GM19328 (cell line): ENCODE measurements at regions not wholly inside any gene's neighbourhood (a gene's known extent, or its start where the extent isn't known, plus 50 kb on each side); places are given as distances from the start of the nearest gene placed in this dataset.
"Not testable (repeated sequence)": the region's sequence is repeated elsewhere in the genome, so short reads cannot be mapped to it uniquely, and the experiment has no call there.

Source experiments
- ATAC-seq: cut with Tn5 transposase; IDR thresholded peaks from one replicate; pipeline ENCODE4 v1.9.1; 2021; ENCODE audit warnings: mild to moderate bottlenecking, moderate library complexity; ENCODE audit not compliant: unreplicated experiment

DNA sequence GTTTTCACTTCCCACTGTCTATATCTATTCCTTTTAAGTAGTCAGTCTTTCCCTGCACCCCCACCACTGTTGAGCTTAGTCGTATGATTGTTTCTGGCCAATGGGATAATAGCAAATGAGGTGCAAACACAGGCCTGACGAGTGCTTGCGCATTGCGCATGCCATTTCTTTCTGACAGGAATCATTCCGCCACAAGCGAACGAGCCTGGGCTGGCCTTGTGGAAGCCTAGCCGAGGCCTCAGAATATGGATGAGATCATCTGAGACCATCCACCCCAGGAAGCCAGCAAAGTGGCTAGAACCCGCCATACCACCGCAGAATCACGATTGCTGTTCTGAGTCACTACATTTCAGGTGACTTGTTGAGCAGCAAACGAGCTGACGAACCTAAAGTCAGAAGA lies 52.2 kb upstream of the PRL start:
- ATAC-seq = no peak

DNA sequence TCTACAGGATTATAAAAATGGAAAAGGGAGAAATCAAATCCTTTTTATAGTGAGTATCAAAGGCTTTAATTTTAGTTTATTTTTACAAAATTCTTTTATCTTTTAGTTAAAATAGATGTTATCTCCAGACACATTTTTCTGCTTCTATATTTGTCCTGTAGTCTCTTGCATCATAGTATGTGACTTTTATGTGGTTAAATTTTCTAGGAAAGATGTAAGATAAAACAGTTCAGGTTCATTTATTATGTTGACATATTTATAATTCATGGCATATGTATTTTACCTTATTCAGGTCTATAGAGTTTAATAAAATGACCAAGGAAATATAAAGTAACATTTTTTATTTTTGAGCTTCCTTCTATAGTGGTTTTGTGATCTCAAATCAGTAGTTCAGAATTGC lies 52.7 kb upstream of the PRL start:
- ATAC-seq = no peak

DNA sequence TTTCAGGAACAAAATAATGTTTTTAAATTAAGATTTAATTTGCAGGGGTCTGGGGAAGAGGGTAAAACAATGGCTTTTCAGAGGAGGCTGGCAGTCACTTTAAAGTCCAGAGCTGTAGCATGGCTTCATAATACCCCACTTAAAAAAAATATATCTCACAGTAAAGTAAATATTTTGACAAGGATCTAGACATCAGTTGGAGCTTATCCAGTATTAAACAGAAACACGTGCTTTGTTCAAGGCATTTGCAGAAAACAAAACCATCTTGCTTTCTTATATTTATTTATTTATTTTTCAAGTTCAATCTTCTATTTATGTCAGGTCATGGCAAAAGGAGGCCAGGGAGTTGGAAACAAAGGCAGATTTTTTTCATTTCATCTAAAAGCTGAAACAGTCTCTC lies 53.3 kb upstream of the PRL start:
- ATAC-seq = no peak

DNA sequence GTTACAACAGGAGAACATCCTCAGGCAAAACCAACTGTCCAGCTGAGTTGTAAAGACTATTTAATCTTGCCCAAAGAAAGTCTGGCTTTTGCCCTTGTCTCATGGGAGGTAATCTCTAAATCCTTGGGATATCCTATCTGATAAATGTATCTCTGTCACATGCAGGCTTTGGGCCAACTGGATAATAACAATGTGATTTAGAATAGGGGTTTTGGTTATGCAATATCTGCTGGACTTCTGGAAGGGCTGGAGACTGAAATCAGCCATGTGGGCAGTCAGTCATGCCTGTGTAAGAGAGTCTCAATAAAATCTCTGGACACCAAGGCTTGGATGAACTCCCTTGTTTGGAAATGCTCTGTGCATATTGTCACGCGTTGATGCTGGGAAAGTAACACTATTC lies 56.3 kb upstream of the PRL start:
- ATAC-seq = no peak

DNA sequence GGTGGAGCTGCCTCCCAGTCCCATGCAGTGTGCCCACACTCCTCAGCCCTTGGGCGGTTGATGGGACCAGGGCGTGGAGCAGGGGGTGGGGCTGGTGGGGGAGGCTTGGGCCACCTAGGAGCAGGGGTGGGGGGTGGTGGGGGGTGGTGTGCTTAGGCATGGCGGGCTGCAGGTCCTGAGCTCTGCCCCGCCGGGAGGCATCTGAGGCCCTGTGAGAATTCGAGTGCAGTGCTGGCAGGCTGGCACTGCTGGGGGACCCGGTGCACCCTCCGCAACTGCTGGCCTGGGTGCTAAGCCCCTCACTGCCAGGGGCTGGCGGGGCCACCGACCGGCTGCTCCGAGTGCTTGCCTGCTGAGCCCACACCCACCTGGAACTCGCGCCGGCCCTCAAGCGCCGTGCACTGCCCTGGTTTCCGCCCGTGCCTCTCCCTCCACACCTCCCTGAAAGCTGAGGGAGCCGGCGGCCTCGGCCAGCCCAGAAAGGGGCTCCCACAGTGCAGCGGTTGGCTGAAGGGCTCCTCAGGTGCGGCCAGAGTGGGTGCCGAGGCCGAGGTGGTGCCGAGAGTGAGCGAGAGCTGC lies 59.6 kb upstream of the PRL start:
- no peak for ATAC-seq

DNA sequence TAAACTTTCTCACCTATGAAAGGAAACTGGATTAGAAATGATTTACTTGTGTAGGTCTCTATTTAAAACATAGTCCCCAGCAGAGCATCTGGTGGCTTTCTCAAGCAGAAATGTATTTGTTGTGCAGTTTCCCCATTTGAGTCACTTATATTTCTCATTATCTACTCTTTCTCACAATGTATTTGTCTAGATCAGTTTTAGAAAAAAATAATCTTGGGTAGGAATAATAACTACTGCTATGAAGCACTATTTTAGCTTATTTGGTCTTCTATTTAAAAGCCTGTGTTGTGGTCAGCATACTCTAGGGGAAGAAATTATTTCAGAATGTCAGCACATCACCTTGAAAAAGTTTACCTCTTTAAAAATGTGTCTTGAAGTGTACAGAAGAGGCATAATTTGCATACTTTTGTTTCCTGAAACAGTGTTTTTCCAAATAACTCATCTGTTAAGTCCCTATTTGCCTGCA lies 60.9 kb upstream of the PRL start:
- ATAC-seq = peak; percentile 64

DNA sequence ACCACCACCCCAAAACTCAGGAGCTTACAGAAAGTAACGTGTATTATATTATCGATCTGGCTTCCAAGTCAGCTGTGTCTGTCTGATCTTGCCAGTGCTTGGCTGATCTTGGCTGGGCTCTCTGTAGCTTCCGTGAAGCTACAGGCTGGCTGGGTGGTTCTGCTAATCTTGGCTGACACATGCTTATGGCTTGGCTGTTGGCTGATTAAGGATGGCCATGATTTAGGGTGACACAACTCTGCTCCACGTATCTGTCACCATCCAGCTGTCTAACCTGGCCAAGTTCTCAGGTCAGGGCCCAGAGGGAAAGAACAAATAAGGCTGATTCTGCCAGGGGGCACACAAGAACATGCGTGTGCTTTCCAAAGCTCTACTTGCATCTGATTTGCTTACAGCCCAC lies 64.7 kb upstream of the PRL start:
- ATAC-seq = no peak

DNA sequence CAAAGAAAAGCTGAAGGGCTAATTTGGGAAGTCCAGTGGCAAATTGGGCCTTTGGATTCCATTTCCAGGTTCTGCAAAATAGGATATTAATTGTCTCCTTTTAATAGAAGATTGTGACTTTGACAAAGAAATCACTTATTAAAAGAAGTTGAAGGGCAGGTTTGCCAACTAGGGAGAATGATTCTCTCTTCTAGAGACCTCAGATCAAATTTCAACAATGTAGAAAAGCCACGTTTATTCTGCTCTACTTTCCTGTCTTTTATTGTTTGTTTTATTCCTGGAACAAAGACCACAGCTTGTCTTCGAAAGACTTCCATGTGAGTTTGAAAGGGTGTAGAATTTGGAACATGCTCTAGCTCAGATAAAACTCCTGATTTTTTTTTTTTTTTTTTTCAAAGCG lies 65.5 kb upstream of the PRL start:
- ATAC-seq = no peak

DNA sequence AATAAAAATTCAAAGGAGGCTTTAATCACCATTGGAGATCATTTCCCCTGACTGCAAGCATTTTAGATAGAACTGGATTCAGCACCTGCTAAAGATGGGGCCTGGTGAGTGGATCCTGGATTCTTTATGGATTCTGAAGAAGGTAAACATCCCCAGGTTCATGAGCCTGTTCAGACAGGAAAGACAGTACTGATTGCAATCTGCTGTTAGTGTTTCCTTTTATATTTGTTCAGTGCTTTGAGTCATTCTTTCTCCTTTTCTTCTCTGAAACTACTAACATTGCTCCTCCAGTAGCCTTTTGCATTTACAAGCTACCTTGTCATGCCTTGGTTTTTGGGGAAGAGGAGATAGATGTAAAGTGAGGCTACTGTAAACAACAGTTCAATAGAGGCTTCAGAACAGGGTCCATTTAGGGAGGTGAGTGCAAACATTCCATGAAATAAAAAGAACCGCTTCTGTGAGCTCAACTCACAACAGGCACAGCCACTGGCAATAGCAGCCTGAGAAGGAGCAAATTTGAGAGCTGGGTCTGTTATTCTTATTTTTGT lies 66.4 kb upstream of the PRL start:
- ATAC-seq = no peak

DNA sequence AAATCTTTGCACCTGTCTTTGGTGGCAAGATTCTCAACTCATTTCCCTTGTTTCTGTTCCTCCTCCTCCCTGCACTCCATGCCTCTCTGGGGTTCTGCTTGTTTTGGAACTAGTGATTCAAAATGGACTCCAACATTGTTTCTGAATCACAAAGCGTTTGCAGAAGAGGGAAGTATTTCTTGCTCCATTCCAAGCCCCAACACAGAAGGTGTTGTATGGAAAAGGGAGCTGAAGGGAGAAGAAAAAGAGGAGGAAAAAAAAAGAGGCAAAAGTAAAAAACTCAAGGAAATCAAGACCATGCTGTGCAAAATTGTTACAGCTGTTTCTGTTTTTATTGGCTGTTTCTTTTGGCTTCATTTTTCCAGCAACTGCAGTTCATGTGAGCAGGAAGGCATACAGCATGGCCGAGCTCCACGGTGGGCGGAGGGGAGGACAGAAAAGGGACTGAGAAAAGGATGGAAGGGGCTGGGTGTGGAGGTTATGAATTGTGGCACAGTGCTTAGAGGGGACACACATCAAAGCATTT lies 66.9 kb upstream of the PRL start:
- ATAC-seq = no peak

DNA sequence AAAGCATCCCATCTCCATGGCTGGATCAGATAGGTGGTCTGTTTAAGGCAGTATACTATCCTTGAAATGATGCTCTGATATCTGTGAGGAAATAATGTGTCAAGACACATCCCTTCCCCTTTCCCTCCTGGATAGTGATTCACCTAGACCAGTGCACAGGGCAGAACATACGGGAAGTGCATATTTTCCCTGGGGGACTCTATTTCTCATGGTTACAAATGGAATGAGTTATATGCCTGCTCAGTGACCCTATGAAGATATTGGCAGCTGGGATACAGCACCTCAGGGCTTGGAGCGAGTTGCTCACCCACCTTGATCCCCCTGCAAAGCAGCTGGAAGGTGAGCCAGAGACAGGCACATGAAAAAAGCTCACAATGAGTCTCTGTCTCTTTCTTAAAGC lies 67.5 kb upstream of the PRL start:
- no peak for ATAC-seq

DNA sequence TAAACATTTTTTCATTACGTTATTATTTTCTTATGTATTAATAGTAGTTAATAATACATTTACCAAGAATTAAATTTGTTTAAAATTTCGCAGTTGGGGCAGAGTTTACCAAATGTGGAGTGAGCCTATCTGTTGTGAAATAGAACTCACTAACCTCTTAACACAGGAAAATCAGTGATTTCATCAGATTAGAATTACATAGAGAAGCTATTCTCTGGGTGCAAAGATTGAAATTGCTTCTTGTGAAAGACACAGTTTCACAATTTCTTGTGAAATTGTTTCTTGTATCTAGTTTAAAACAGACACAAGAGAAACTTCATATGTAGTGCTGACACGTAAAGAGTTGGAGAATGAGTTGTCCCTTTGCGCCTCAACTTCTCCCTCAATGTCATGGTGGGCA lies 69.4 kb upstream of the PRL start:
- no peak for ATAC-seq

DNA sequence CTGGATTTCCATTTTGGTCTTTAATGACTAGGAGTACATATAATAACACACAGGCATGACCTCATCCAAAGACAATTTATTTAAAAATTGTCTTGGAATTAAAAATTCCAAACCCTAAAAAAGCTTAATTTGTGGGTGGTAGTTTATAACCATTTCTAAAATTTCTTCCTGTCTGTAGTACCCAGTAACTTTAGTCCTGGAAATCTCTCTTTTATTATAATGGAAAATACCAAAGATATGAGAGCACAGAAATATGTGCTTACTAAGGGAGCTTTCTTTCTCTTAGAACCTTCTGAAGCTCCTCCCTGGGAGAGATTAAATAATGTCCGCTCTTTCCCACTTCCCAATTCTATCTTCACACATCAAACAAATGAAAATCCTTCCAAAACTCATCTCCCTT lies 70.5 kb upstream of the PRL start:
- ATAC-seq = no peak

DNA sequence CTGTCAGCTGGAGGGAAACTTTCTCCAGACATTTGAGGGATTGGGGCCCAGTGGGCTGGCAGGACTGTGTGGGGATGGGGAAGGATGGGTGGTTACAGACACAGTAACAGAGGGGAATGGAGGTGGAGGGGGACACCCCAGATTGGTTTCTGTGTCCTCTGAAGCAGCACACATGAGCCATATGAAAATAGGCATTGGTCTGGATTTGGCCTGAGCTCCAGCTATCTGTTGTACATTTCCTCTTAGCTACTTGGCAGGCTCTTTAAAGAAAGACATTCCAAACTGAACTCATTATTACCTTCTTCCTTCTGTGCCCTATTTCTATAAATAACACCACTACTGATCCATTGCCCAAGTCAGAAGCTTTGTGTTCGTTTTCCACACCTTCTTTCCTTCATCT lies 72.0 kb upstream of the PRL start:
- no peak for ATAC-seq

DNA sequence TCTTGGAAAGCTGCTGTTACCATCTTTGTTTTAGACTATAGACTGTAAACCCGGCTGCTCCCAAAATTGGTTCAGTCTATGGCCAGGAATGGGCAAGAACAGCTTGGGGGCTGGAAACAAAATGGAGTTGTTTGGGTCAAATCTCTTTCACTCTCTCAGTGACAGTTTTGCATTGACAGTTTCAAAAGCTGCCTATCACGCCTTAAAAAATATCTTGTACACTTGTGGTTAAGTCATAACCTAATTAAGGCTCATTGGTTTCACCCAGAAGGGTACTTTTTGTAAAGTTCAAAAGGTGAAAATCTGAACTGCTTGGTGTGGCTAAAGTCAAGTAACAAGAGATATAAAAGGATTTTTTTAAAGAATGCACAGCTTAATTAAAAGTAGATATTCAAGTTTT lies 76.1 kb upstream of the PRL start:
- peak; percentile 86 for ATAC-seq

DNA sequence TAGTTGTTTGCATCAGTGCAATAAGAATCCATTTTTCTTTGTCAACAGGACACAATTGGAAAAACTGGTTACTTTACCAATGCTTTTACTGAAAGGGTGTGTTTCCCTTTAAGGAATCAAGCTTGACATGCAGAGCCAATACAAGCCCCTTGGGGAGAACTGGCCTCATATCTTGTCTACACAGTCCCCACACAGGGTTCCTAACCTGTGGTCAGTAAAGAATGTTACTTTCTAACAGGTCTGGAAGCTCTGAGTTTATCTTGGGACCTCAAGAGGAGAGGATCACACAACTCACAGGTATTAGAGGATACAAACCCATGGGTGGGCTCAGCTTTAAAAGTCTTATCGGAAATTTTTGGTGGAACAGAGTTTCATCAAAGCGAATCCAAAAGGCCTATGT lies 78.1 kb upstream of the PRL start:
- ATAC-seq = not testable (repeated sequence)

DNA sequence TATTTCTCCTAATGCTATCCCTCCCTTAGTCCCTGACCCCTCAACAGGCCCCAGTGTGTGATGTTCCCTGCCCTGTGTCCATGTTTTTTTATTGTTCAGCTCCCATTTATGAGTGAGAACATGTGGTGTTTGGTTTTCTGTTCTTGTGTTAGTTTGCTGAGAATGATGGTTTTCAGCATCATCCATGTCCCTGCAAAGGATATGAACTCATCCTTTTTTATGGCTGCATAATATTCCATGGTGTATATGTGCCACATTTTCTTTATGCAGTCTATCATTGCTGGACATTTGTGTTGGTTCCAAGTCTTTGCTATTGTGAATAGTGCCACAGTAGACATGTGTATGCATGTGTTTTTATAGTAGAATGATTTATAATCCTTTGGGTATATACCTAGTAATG lies 79.5 kb upstream of the PRL start:
- ATAC-seq = not testable (repeated sequence)

DNA sequence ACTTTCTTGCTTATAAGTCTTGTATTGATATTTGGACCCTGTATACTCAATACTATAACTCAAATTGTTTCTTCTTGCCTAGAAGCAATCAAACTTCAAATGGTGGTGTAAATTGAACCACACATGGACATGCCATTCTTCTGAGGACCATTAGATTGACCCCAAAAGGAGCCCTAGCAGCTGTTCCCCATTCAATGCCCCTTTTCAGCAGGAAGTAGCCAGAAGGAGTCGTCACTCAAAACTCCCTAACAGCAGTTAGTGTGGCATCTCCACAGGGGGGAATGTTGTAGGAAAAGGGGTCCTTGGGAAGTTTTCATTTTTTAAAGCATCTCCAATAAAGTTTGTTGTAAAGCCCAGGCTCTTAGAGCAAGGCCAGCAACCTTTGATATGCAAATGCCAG lies 81.7 kb upstream of the PRL start:
- not testable (repeated sequence) for ATAC-seq

DNA sequence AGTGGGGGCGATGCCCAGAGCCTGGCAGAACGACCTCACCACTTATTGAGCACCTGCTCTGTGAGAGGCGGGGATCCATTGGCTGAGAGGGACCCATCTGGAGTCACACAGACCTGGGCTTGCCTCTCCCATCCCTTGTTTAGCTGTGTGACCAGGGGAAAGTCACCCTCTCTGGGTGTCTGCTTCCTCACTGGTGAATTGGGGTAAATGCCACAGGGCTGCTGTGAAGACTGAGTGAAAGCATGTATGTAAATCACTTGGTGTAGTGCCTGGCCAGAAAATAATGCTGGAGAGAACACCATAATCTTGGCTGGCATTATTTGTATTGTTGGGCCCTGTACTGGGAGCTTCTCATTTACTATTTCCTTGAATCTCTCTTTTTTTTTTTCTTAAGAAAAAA lies 83.4 kb upstream of the PRL start:
- no peak for ATAC-seq

DNA sequence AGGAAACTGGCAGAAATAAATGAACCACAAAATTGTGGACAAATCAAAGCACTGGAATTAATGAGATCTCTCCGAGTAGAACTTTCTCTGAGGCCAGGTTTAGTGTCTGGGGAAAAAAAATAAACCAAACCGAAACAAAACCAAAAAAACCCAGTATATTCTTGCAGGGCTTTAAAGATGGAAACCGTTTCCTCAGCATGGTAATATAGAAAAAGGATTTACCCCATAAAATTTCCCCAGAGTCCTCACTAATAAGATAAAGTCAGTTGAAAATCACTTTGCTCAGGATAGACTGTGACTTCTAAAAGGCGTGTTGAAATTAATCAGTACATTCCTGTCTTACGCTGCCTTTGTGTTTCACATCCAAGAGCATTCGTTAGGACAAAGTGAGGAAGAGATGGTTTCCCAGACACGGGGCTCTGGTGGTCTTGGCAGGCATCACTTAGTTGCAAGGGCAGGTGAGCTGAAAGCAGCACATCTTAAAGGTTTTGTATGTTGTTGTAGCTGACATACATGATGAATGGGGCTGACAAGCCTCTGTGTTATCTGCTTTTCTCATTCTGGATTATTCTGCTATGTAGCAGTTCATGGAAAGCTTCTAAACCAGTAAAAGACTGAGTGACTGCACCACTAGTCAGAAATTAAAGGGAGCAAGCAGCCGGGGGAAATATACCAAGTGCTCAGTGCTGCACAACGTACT lies 85.2 kb upstream of the PRL start:
- ATAC-seq = no peak

DNA sequence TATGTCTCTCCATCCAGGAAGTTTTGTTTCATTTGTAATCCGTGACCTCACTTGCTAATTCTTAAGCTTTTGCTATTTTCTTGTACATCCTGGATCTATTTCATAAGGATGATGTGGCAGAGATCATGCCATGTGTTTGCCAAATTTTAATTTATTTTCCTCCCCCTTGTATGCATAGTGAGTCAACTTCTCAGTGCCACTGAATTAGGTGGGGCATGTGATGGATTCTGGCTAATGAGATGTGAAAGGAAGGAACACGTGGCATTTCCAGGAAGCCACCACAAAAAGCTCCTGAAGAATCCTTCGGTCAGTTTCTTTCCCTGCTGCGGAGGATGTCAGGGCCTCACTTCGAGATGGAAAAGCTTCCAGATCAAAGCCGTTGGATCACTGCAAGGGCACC lies 86.2 kb upstream of the PRL start:
- no peak for ATAC-seq

DNA sequence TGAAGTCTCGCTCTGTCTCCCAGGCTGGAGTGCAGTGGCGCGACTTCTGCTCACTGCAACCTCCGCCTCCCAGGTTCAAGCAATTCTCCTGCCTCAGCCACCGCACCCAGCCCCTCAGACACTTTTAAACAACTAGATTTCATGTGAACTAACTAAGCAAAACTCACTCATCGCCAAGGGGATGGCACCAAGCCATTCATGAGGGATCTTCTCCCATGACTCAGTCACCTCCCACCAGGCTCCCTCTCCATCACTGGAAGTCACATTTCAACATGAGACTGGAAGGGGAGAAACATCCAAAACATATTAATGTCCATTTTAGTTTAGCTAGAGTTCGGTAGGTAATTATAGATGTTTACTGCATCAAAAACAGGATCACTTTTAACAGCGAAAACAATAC lies 95.9 kb upstream of the PRL start:
- no peak for ATAC-seq

DNA sequence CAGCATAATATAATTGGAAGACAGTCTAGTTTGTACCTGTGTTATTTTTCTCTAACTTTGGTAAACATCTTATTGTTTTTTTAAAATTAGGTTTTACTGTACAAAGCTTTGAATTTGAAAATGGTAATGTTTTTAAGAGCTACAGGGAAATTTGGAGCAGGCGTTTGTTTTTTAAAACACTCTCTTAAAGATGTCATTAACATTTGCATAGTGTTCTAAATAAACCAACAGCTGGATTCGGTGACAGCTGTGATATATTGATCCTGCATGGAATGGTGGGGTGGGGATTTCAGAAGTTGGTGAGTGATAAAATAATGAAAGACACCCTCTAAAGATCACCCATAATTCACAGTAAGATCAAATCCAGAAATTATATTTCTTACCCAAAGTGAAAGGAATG lies 97.9 kb upstream of the PRL start:
- ATAC-seq = no peak
